ENCODE measurements at regions not wholly inside any gene's neighbourhood (a gene's known extent, or its start where the extent isn't known, plus 50 kb on each side); places are given as distances from the start of the nearest gene placed in this dataset.

- no peak for TF ChIP-seq CTCF (IDR thresholded peaks at IDR 0.05)
- no peak for TF ChIP-seq POLR2A (IDR thresholded peaks at IDR 0.05)
Measured at GRCh38 chr3:78129707-78130106, 1089.8 kb downstream of the ROBO2 start.
